ENCODE measurements at regions not wholly inside any gene's neighbourhood (a gene's known extent, or its start where the extent isn't known, plus 50 kb on each side); places are given as distances from the start of the nearest gene placed in this dataset.

DNA sequence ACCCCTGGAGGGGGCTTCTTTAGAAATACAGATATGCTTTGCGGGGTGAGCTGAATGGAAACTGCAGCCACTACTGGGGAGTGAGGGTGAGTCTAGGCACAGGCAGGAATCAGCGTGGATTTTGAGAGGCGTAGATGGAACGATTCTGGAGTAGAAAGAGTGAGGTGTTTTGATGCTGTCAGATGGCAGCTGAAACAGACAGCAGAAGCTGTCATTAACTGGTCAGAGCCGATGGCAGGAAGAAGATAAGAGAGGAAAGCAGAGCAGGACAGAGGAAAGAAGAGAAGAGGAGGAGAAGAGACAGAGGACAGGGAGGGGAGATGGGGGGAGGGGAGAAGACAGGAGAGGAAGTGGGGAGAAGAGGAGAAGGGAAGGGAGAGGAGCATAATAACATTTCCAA, 138.5 kb downstream of the LRIG2 start (continued):
- TF ChIP-seq TFE3 (CRISPR knock-in tag; IDR thresholded peaks at IDR 0.05) = no peak

DNA sequence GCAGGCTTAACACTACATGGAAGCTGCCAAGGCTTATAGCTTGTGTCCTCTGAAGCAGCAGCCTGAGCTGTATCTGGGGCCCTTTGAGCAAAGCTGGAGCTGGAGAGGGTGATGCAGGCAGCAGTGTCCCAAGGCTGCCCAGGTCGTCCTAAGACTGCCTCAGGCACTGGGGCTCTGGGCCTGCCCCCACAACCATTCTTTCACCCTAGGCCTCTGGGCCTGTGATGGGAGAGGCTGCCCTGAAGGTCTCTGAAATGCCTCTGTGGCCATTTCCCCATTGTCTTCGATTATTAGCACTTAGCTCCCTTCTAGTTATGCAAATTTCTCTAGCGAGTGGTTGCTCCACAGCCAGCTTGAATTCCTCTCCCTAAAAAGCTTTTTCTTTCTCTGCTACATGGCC, 142.0 kb downstream of the LRIG2 start:
- H3K27ac ChIP-seq (ENCODE audit: extremely low read length, insufficient read depth, low read length) = no peak overlapping the region
- ChIA-PET CTCF (ENCODE audit: low intra/inter-chr PET ratio, low total read pairs) (no interaction called here), POLR2A (no interaction called here)
- no peak overlapping the region for H2AFZ ChIP-seq (ENCODE audit: low read length)
- H3K4me1 ChIP-seq (ENCODE audit: insufficient read depth, low read length) = peaks cover 31% of the 10 kb centered on the region
- in situ Hi-C loops (cut with HindIII; ENCODE audit: extremely low pct_ligation_motif_present, low pct_unique_long_range_greater_than_20kb) (no loop called here), intact Hi-C loops (cut with micrococcal nuclease; ENCODE audit: unreplicated experiment) (loop anchor here (5.0 to 10.0 kb wide), 2 partner anchors 68 to 240 kb away; no protein-coding TSS in a partner anchor)
- no peak for DNase-seq (ENCODE audit: low spot score)
- no peaks in the 10 kb centered on the region for H3K79me2 ChIP-seq (ENCODE audit: insufficient read depth, low read length)
- no peaks in the 10 kb centered on the region for H4K20me1 ChIP-seq (ENCODE audit: insufficient read depth, low read length)
- no peaks in the 10 kb centered on the region for H3K36me3 ChIP-seq (replicated peaks in 1 of 2; ENCODE audit: control insufficient read depth in 1 of 2, insufficient read depth in 2 of 2, low read length in 2 of 2)
- no peak overlapping the region for H3K4me3 ChIP-seq (replicated peaks in 1 of 3; ENCODE audit: insufficient read depth in 1 of 3, low read depth in 2 of 3, low read length in 3 of 3)
- 46% methylated on average over 2 of the region's 3 CpGs for WGBS (ENCODE audit: low lambda C conversion rate)
- H3K4me2 ChIP-seq (ENCODE audit: low read depth, low read length) = no peak overlapping the region
- ATAC-seq = no peak
- no peaks in the 10 kb centered on the region for H3K9me3 ChIP-seq (ENCODE audit: low read length)
- TF ChIP-seq ZC3H13 (CRISPR knock-in tag; IDR thresholded peaks at IDR 0.05) (no peak), HCFC1 (IDR thresholded peaks at IDR 0.05; ENCODE audit: low read depth, low read length) (no peak), REL (CRISPR knock-in tag; conservative IDR thresholded peaks at IDR 0.05) (no peak), CCAR2 (optimal IDR thresholded peaks at IDR 0.05; ENCODE audit: low read depth, low read length) (no peak)
- TF ChIP-seq, protein P1, sequence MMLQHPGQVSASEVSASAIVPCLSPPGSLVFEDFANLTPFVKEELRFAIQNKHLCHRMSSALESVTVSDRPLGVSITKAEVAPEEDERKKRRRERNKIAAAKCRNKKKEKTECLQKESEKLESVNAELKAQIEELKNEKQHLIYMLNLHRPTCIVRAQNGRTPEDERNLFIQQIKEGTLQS (CRISPR knock-in tag; IDR thresholded peaks at IDR 0.05) = no peak
- FAIRE-seq = no peak
- H3K9ac ChIP-seq (ENCODE audit: insufficient read depth, low read depth, low read length) = no peak overlapping the region
- no TSS peak for BruUV-seq (replicated peaks)
- peaks cover 0 to 4% of the 10 kb centered on the region in 2 experiments; a peak in 2 of 5 replicates for H3K27me3 ChIP-seq (ENCODE audit: control insufficient read depth in 1 of 2, insufficient read depth in 2 of 2, low read length in 2 of 2)
